Calu3 (cell line): ENCODE measurements at regions not wholly inside any gene's neighbourhood (a gene's known extent, or its start where the extent isn't known, plus 50 kb on each side); places are given as distances from the start of the nearest gene placed in this dataset.

Experiments
- BruUV-seq: library from RNA; stranded (reverse); fragments of 400-500 nt; replicated peaks from 2 replicates; lab custom pipeline; 2021; lab: Mats Ljungman, UMichigan
- CTCF ChIA-PET: fragments of 300-600 bp; sonication (Branson Sonifier 250); formaldehyde crosslinking; loops from one replicate; lab custom pipeline; 2022; ENCODE audit warnings: antibody characterized with exemption; lab: Charles Lee
- DNase-seq: peaks from one replicate; pipeline ENCODE4 v3.0.0; 2022
- H3K27ac Mint-ChIP-seq: one replicate; pipeline ENCODE4 v1.8.0; 2022; ENCODE audit warnings: mixed read lengths; ENCODE audit not compliant: unreplicated experiment
- H3K27me3 Mint-ChIP-seq: one replicate; pipeline ENCODE4 v1.8.0; 2022; ENCODE audit warnings: mixed read lengths; ENCODE audit not compliant: unreplicated experiment
- H3K36me3 Mint-ChIP-seq: one replicate; pipeline ENCODE4 v1.8.0; 2022; ENCODE audit warnings: mild to moderate bottlenecking, moderate library complexity, mixed read lengths; ENCODE audit not compliant: insufficient read depth, unreplicated experiment
- H3K4me1 Mint-ChIP-seq: one replicate; pipeline ENCODE4 v1.8.0; 2022; ENCODE audit warnings: mild to moderate bottlenecking, low read depth, mixed read lengths; ENCODE audit not compliant: unreplicated experiment
- H3K4me3 Mint-ChIP-seq: one replicate; pipeline ENCODE4 v1.8.0; 2022; ENCODE audit warnings: mild to moderate bottlenecking, low read depth, moderate library complexity, mixed read lengths; ENCODE audit not compliant: unreplicated experiment
- H3K9me3 Mint-ChIP-seq: one replicate; pipeline ENCODE4 v1.8.0; 2022; ENCODE audit warnings: low read depth, mixed read lengths; ENCODE audit not compliant: unreplicated experiment
- intact Hi-C: fragments of 100-400 bp; cut with micrococcal nuclease; formaldehyde crosslinking; loops from one replicate; pipeline ENCODE4 v1.10.0; 2022; ENCODE audit not compliant: unreplicated experiment
- TF ChIP-seq, protein P1 (sequence below): fragments of 200-600 bp; IDR thresholded peaks from one replicate; pipeline ENCODE4 v1.8.0; 2022; ENCODE audit warnings: antibody characterized with exemption; ENCODE audit not compliant: unreplicated experiment

DNA sequence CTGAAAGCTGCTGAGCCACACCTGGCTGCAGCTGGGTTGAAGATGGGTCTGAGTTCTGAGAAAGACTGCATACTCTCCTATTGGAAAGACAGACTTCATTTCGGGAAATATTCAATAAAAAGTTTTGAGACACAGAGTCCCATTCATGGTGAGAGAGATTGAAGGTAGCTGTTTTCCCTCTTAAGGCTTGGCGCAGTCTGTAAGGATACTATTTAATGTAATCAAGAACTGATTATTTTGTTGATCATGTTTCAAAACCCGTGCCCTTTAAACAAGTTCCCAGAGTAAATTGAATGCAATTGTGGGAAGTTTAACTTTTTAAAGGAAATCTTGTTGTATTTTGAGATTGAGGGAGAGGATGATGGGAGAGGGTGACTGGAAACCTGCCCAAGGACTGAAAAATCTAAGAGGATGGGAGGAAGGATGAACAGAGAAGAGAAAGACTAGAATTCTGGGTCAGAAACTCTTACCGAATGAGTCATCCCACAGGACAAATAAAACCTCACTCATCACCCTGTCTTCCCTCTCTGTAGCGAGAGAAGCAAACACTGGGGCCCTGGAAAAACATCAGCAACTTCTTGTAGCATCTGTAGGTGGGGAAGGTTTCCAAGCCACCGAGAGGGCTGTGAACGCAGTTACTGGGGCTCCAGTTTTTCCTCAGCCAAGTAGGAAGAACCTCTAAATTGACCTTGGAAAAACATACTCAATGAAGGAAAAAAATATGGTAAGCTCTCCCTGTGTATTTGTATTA is 193.2 kb upstream of the TPRG1 start:
- H3K4me1 Mint-ChIP-seq: no peaks in the 10 kb centered on the region
- TF ChIP-seq, protein P1, sequence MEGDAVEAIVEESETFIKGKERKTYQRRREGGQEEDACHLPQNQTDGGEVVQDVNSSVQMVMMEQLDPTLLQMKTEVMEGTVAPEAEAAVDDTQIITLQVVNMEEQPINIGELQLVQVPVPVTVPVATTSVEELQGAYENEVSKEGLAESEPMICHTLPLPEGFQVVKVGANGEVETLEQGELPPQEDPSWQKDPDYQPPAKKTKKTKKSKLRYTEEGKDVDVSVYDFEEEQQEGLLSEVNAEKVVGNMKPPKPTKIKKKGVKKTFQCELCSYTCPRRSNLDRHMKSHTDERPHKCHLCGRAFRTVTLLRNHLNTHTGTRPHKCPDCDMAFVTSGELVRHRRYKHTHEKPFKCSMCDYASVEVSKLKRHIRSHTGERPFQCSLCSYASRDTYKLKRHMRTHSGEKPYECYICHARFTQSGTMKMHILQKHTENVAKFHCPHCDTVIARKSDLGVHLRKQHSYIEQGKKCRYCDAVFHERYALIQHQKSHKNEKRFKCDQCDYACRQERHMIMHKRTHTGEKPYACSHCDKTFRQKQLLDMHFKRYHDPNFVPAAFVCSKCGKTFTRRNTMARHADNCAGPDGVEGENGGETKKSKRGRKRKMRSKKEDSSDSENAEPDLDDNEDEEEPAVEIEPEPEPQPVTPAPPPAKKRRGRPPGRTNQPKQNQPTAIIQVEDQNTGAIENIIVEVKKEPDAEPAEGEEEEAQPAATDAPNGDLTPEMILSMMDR: no peak
- DNase-seq: no peak
- no peaks in the 10 kb centered on the region for H3K9me3 Mint-ChIP-seq
- CTCF ChIA-PET: no interaction called here
- peaks cover 21% of the 10 kb centered on the region for H3K27me3 Mint-ChIP-seq
- H3K36me3 Mint-ChIP-seq: no peaks in the 10 kb centered on the region
- intact Hi-C loops: no loop called here
- H3K27ac Mint-ChIP-seq: no peak overlapping the region
- H3K4me3 Mint-ChIP-seq: no peak overlapping the region
- no TSS peak for BruUV-seq

DNA sequence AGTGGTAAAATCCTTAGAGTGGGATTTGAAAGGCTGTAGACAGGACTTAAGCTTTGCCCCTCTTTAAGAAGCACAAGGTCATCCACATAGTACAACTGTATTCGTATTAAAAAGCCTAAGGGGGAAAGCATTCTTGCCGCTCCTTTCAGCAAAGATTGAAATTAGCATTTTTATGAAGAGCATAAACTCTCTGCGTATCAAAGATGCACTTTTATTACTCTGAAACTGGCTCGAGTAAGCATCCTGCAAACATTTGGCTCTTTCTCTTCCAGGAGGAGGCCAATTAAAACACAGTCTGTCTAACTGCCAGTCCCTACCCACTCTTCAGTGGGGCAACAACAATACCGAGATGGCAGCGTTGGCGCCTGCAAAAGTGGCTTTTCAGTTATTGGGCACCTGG is 192.5 kb upstream of the TPRG1 start:
- no peak overlapping the region for H3K27ac Mint-ChIP-seq
- no peaks in the 10 kb centered on the region for H3K36me3 Mint-ChIP-seq
- no peak overlapping the region for H3K4me3 Mint-ChIP-seq
- H3K4me1 Mint-ChIP-seq: no peaks in the 10 kb centered on the region
- intact Hi-C loops: no loop called here
- DNase-seq: no peak
- no peaks in the 10 kb centered on the region for H3K9me3 Mint-ChIP-seq
- H3K27me3 Mint-ChIP-seq: peaks cover 14% of the 10 kb centered on the region
- CTCF ChIA-PET: no interaction called here
- no TSS peak for BruUV-seq
- TF ChIP-seq, protein P1: no peak

DNA sequence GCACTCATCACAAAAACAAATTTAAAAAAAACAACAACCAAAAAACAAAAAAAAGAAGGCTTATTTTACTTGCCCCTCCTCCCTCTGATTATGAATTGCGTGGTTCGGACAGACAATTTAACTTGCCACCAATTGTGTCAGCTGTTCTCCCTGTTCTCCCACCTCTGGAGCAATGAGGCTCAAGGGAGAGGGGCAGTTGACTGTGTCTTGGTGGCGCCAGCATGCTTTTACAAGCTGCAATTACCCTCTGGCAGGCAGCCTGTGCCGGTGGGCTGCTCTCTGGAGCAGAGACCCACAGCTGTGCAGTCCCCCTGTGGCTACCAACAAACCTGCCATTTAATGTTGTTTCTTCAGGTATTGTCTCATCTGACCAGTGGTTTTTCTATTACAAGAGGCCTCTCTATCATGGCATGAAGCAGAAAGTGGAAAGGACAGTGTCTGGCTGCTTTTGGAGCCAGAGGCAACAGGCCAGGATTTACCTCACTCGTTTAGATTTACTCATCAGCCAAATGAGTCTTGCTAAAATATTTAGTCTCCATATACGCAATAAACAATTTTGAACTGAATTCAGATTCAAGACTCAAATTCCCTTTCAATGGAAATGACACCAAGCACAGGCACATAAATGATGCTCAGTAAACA is 192.0 kb upstream of the TPRG1 start:
- TF ChIP-seq, protein P1: no peak
- intact Hi-C loops: no loop called here
- no peak for DNase-seq
- CTCF ChIA-PET: no interaction called here
- H3K4me1 Mint-ChIP-seq: no peaks in the 10 kb centered on the region
- no peaks in the 10 kb centered on the region for H3K36me3 Mint-ChIP-seq
- H3K27me3 Mint-ChIP-seq: peaks cover 9% of the 10 kb centered on the region
- no TSS peak for BruUV-seq
- no peaks in the 10 kb centered on the region for H3K9me3 Mint-ChIP-seq
- no peak overlapping the region for H3K27ac Mint-ChIP-seq
- H3K4me3 Mint-ChIP-seq: no peak overlapping the region

DNA sequence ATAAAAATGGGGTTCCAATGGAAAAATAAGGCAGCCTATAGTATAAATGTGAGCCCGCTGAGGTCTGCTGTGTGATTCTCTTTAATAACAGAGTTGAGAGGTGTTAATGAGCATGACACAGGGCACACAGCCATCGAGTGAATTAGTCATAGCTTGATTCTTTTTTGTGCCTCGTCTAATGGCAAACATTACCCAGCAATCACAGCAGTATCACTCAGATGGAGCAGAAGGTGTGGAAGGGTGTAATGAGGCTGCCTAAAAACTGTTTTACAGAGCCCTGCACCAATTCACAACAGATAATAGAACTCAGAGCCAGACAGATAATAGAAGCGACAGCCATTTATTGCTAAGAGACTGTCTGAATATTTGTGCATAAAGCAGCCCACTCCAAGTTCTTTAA is 178.6 kb upstream of the TPRG1 start:
- CTCF ChIA-PET: no interaction called here
- Mint-ChIP-seq H3K9me3 (no peaks in the 10 kb centered on the region), H3K27me3 (no peaks in the 10 kb centered on the region), H3K4me1 (no peaks in the 10 kb centered on the region), H3K27ac (no peak overlapping the region), H3K4me3 (no peak overlapping the region), H3K36me3 (no peaks in the 10 kb centered on the region)
- no TSS peak for BruUV-seq
- TF ChIP-seq, protein P1: no peak
- no peak for DNase-seq
- intact Hi-C loops: no loop called here
